ENCODE measurements at regions not wholly inside any gene's neighbourhood (a gene's known extent, or its start where the extent isn't known, plus 50 kb on each side); places are given as distances from the start of the nearest gene placed in this dataset.

- DNase-seq: no peak
- Histone ChIP-seq H3K4me3 (replicated peaks in 1 of 3; ENCODE audit: low read depth in 2 of 3, low read length in 3 of 3) (no peak overlapping the region), H3K4me1 (ENCODE audit: control insufficient read depth in 1 of 2, insufficient read depth in 2 of 2, low read length in 2 of 2) (peaks cover 15 to 24% of the 10 kb centered on the region in 2 donors), H3K79me2 (ENCODE audit: insufficient read depth, low read length) (no peaks in the 10 kb centered on the region), H3K27ac (ENCODE audit: low read depth in 1 of 2, low read length in 2 of 2) (no peak overlapping the region), H3K36me3 (replicated peaks in 1 of 2; ENCODE audit: control insufficient read depth in 1 of 2, insufficient read depth in 2 of 2, low read length in 2 of 2) (no peaks in the 10 kb centered on the region), H4K20me1 (ENCODE audit: insufficient read depth, low read length) (no peaks in the 10 kb centered on the region), H3K9ac (ENCODE audit: insufficient read depth, low read length, poor library complexity, severe bottlenecking) (no peak overlapping the region), H3K27me3 (ENCODE audit: control insufficient read depth in 2 of 2, insufficient read depth in 2 of 2, low read length in 2 of 2) (peaks cover 0 to 61% of the 10 kb centered on the region in 2 donors), H2AFZ (ENCODE audit: insufficient read depth, low read depth, low read length, poor library complexity, severe bottlenecking) (no peak overlapping the region), H3K9me3 (replicated peaks in 1 of 2; ENCODE audit: control insufficient read depth in 1 of 2, insufficient read depth in 1 of 2, low read length in 2 of 2) (no peaks in the 10 kb centered on the region), H3K4me2 (replicated peaks; ENCODE audit: extremely low read depth, low read length, poor library complexity, severe bottlenecking) (no peak overlapping the region)
- intact Hi-C loops (cut with micrococcal nuclease): loop anchor here in 1 of 2 donors (10.0 kb wide), 1 partner anchor 1057 kb away; the partner anchor contains the start of gene RP2
- peak overlapping the region in 2 of 7 donors; percentile 37 to 46 for H3K27ac Mint-ChIP-seq
- no CpG with 5 or more reads among the region's 3 CpGs for WGBS (ENCODE audit: insufficient coverage)
- no peak overlapping the region for H3K4me3 Mint-ChIP-seq
- peaks cover 0 to 3% of the 10 kb centered on the region in 2 donors for H3K36me3 Mint-ChIP-seq
- H3K9me3 Mint-ChIP-seq: peaks cover 0 to 4% (median 0%) of the 10 kb centered on the region in 7 donors
- H3K27me3 Mint-ChIP-seq (ENCODE audit: low read depth in 3 of 3): peaks cover 0 to 43% (median 0%) of the 10 kb centered on the region in 3 donors
- no peak for TF ChIP-seq CTCF (IDR thresholded peaks at IDR 0.05)
- H3K4me1 Mint-ChIP-seq: peaks cover 38% of the 10 kb centered on the region
Observed at GRCh38 chrX:45777366-45777765, 576.7 kb upstream of the DIPK2B start.

GRCh38 chrX:45775468-45775867 is 574.8 kb upstream of the DIPK2B start:
- DNase-seq: no peak
- Mint-ChIP-seq H3K4me3 (no peak overlapping the region), H3K36me3 (peaks cover 0 to 3% of the 10 kb centered on the region in 2 donors), H3K4me1 (peaks cover 50% of the 10 kb centered on the region), H3K27ac (no peak overlapping the region), H3K9me3 (peaks cover 0 to 4% (median 0%) of the 10 kb centered on the region in 7 donors), H3K27me3 (ENCODE audit: low read depth in 3 of 3) (peaks cover 0 to 45% (median 0%) of the 10 kb centered on the region in 3 donors)
- no peak overlapping the region for H3K4me3 ChIP-seq (replicated peaks in 1 of 3; ENCODE audit: low read depth in 2 of 3, low read length in 3 of 3)
- H3K9me3 ChIP-seq (replicated peaks in 1 of 2; ENCODE audit: control insufficient read depth in 1 of 2, insufficient read depth in 1 of 2, low read length in 2 of 2): no peaks in the 10 kb centered on the region
- H4K20me1 ChIP-seq (ENCODE audit: insufficient read depth, low read length): no peaks in the 10 kb centered on the region
- no peak overlapping the region for H3K27ac ChIP-seq (ENCODE audit: low read depth in 1 of 2, low read length in 2 of 2)
- WGBS (ENCODE audit: insufficient coverage): no CpG with 5 or more reads among the region's 2 CpGs
- peaks cover 24 to 37% of the 10 kb centered on the region in 2 donors for H3K4me1 ChIP-seq (ENCODE audit: control insufficient read depth in 1 of 2, insufficient read depth in 2 of 2, low read length in 2 of 2)
- no peaks in the 10 kb centered on the region for H3K36me3 ChIP-seq (replicated peaks in 1 of 2; ENCODE audit: control insufficient read depth in 1 of 2, insufficient read depth in 2 of 2, low read length in 2 of 2)
- no peak overlapping the region for H2AFZ ChIP-seq (ENCODE audit: insufficient read depth, low read depth, low read length, poor library complexity, severe bottlenecking)
- H3K27me3 ChIP-seq (ENCODE audit: control insufficient read depth in 2 of 2, insufficient read depth in 2 of 2, low read length in 2 of 2): peaks cover 0 to 64% of the 10 kb centered on the region in 2 donors
- TF ChIP-seq CTCF (IDR thresholded peaks at IDR 0.05): no peak
- no peaks in the 10 kb centered on the region for H3K79me2 ChIP-seq (ENCODE audit: insufficient read depth, low read length)
- intact Hi-C loops (cut with micrococcal nuclease): loop anchor here in 1 of 2 donors (10.0 kb wide), 1 partner anchor 1059 kb away; the partner anchor contains the start of gene RP2
- H3K9ac ChIP-seq (ENCODE audit: insufficient read depth, low read length, poor library complexity, severe bottlenecking): no peak overlapping the region
- no peak overlapping the region for H3K4me2 ChIP-seq (replicated peaks; ENCODE audit: extremely low read depth, low read length, poor library complexity, severe bottlenecking)
